B cell (primary cell): ENCODE measurements at regions not wholly inside any gene's neighbourhood (a gene's known extent, or its start where the extent isn't known, plus 50 kb on each side); places are given as distances from the start of the nearest gene placed in this dataset.

ENCODE experiments used
- ATAC-seq: fragments of 200-7000 bp; cut with Tn5 transposase; one replicate; pipeline ENCODE4 v1.10.0; 2021; ENCODE audit warnings: low read depth, mild to moderate bottlenecking, moderate number of reproducible peaks, moderate library complexity
- CTCF ChIA-PET: fragments of 350-600 bp; sonication (Branson Sonifier 250); formaldehyde crosslinking; loops from one replicate; lab custom pipeline; 2021; ENCODE audit warnings: antibody characterized with exemption, inconsistent platforms; lab: Charles Lee
- POLR2A ChIA-PET: fragments of 350-600 bp; sonication (Branson Sonifier 250); formaldehyde crosslinking; loops from one replicate; lab custom pipeline; 2021; ENCODE audit warnings: antibody characterized with exemption; lab: Charles Lee
- DNase-seq: peaks from one replicate; pipeline ENCODE4 v3.0.0; 2013
- H2AFZ ChIP-seq: 2 replicates; pipeline ENCODE4 v1.6.1; 2012; ENCODE audit warnings: mild to moderate bottlenecking, low read depth, low read length; ENCODE audit not compliant: insufficient read depth, poor library complexity, severe bottlenecking
- H3K27ac ChIP-seq, 2 donors: 1 replicate in 1 of 2; 2 replicates in 1 of 2; pipeline ENCODE4 v1.5.1; 2012 to 2013; ENCODE audit warnings: low read length in 2 of 2, mild to moderate bottlenecking in 2 of 2, moderate library complexity in 1 of 2
- H3K27me3 ChIP-seq, 4 experiments: fragments of 200-600 bp in 1 of 4; sonication (generic) in 1 of 4; replicated peaks in 1 of 4; 1 replicate in 2 of 4; 2 replicates in 2 of 4; pipeline versions ENCODE4 v1.6.1 to v1.7.0; 2013 to 2016; ENCODE audit warnings: low read length in 3 of 4, mild to moderate bottlenecking in 2 of 4, mixed read lengths in 1 of 4, moderate library complexity in 1 of 4; ENCODE audit not compliant: insufficient read depth in 4 of 4, control insufficient read depth in 3 of 4; ENCODE audit errors: control extremely low read depth in 1 of 4
- H3K36me3 ChIP-seq, 2 experiments: replicated peaks in 1 of 2; 1 replicate in 1 of 2; 2 replicates in 1 of 2; pipeline versions ENCODE4 v1.6.1 to v1.7.1; 2013; ENCODE audit warnings: low read length in 1 of 2; ENCODE audit not compliant: insufficient read depth in 2 of 2, control insufficient read depth in 1 of 2; ENCODE audit errors: control extremely low read depth in 1 of 2, extremely low read depth in 1 of 2
- H3K4me1 ChIP-seq, 2 donors: fragments of 200-600 bp in 1 of 2; sonication (generic) in 1 of 2; 1 replicate in 1 of 2; 2 replicates in 1 of 2; pipeline versions ENCODE4 v1.5.1 to v1.6.1; 2013 to 2017; ENCODE audit warnings: low read length in 2 of 2; ENCODE audit not compliant: control insufficient read depth in 2 of 2, insufficient read depth in 2 of 2
- H3K4me2 ChIP-seq: replicated peaks from 2 replicates; pipeline ENCODE3; 2012; ENCODE audit warnings: mild to moderate bottlenecking, low read depth, low read length; ENCODE audit not compliant: poor library complexity, severe bottlenecking
- H3K4me3 ChIP-seq, 5 experiments: fragments of 200-600 bp in 1 of 5; sonication (generic) in 1 of 5; 1 replicate in 3 of 5; 2 replicates in 2 of 5; pipeline versions ENCODE4 v1.5.1 to v1.7.0; 2011 to 2016; ENCODE audit warnings: low read length in 4 of 5, mild to moderate bottlenecking in 4 of 5, low read depth in 2 of 5, control low read depth in 1 of 5, moderate library complexity in 1 of 5; ENCODE audit not compliant: insufficient read depth in 1 of 5; ENCODE audit errors: control extremely low read depth in 1 of 5, extremely low read depth in 1 of 5
- H3K79me2 ChIP-seq: fragments of 200-600 bp; sonication (generic); one replicate; pipeline ENCODE4 v1.6.0; 2016; ENCODE audit warnings: low read length; ENCODE audit not compliant: control insufficient read depth, insufficient read depth
- H3K9ac ChIP-seq: fragments of 200-600 bp; sonication (generic); 2 replicates; pipeline ENCODE4 v1.6.1; 2017; ENCODE audit warnings: mild to moderate bottlenecking, low read length, moderate library complexity
- H3K9me3 ChIP-seq, 3 donors: one replicate each; pipeline versions ENCODE4 v1.6.1 to v1.7.1; 2013; ENCODE audit warnings: low read length in 2 of 3; ENCODE audit not compliant: control insufficient read depth in 2 of 3, insufficient read depth in 1 of 3; ENCODE audit errors: control extremely low read depth in 1 of 3
- H4K20me1 ChIP-seq: 2 replicates; pipeline ENCODE4 v1.6.0; 2012; ENCODE audit warnings: mild to moderate bottlenecking, low read length; ENCODE audit not compliant: insufficient read depth, control insufficient read depth, poor library complexity, severe bottlenecking
- H3K27ac Mint-ChIP-seq: one replicate; pipeline ENCODE4 v1.8.0; 2021; ENCODE audit warnings: mixed read lengths
- H3K27me3 Mint-ChIP-seq: one replicate; pipeline ENCODE4 v1.8.0; 2021; ENCODE audit warnings: mixed read lengths
- H3K4me1 Mint-ChIP-seq: one replicate; pipeline ENCODE4 v1.8.0; 2021; ENCODE audit warnings: mixed read lengths
- H3K4me3 Mint-ChIP-seq: one replicate; pipeline ENCODE4 v1.8.0; 2021; ENCODE audit warnings: mixed read lengths
- H3K9me3 Mint-ChIP-seq: one replicate; pipeline ENCODE4 v1.8.0; 2022; ENCODE audit warnings: mixed read lengths; ENCODE audit not compliant: insufficient read depth
- EZH2 ChIP-seq: IDR thresholded peaks from 2 replicates; pipeline ENCODE4 v1.6.1; 2012; ENCODE audit warnings: borderline replicate concordance, low read depth, mild to moderate bottlenecking, moderate library complexity, low read length; ENCODE audit not compliant: insufficient read depth, poor library complexity, severe bottlenecking
- WGBS: methylation state at CpG from one replicate; pipeline ENCODE4 v1.1.5; 2013; ENCODE audit warnings: missing lambda C conversion rate; ENCODE audit not compliant: insufficient coverage; 5-methylcytosine and 5-hydroxymethylcytosine counted together
- intact Hi-C: fragments of 100-400 bp; cut with micrococcal nuclease; formaldehyde crosslinking; loops from one replicate; pipeline ENCODE4 v1.10.0; 2022
- TF ChIP-seq, protein P1 (sequence below): fragments of 200-600 bp; IDR thresholded peaks from one replicate; pipeline ENCODE4 v1.8.0; 2022; ENCODE audit warnings: antibody characterized with exemption, mild to moderate bottlenecking

DNA sequence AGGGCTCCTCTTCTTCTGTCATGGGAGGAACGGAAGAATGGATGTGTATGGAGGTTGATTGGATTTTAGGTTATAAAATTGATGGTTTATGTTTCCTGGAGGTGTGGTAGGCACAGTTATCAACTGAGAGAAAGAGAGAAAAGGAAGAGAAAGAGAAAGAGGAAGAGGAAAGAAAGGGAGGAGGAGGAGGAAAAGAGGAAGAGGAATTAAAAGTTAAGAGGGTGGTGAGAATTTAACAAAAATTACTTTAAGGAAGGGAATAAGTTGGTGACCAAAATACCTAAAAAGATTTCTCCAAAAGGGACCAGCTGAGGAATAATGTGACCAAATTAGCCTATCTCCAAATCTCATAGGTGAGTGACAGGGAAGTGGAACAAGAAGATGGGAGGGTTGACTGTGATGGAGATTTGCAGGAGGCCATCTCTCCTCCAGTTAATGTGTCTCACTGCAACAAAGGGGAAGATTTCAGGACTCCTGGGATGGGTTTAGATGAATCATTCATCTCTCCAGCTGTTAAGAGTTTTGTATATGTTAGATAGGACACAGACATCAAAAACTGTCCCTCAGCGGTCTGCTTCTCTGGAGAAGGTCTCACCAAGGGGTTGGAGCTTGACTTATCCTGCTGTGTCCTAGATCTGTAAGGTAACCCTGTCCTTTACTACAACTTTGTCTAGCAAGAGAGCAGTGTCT lies 76.0 kb upstream of the TMC1 start:
- Mint-ChIP-seq H3K27ac (no peak overlapping the region), H3K9me3 (no peaks in the 10 kb centered on the region), H3K4me1 (peaks cover 31% of the 10 kb centered on the region), H3K4me3 (no peak overlapping the region), H3K27me3 (no peaks in the 10 kb centered on the region)
- Histone ChIP-seq H3K36me3 (no peaks in the 10 kb centered on the region), H3K4me3 (no peak overlapping the region), H3K27ac (no peak overlapping the region), H3K79me2 (no peaks in the 10 kb centered on the region), H4K20me1 (no peaks in the 10 kb centered on the region), H3K27me3 (no peaks in the 10 kb centered on the region), H3K4me2 (peak overlapping the region; percentile 24), H3K9ac (no peak overlapping the region), H3K4me1 (peaks cover 26 to 33% of the 10 kb centered on the region in 2 donors), H3K9me3 (no peaks in the 10 kb centered on the region), H2AFZ (no peak overlapping the region)
- POLR2A ChIA-PET, result no interaction called here
- DNase-seq (no peak), ATAC-seq (no peak)
- TF ChIP-seq EZH2, result no peak
- TF ChIP-seq, protein P1, sequence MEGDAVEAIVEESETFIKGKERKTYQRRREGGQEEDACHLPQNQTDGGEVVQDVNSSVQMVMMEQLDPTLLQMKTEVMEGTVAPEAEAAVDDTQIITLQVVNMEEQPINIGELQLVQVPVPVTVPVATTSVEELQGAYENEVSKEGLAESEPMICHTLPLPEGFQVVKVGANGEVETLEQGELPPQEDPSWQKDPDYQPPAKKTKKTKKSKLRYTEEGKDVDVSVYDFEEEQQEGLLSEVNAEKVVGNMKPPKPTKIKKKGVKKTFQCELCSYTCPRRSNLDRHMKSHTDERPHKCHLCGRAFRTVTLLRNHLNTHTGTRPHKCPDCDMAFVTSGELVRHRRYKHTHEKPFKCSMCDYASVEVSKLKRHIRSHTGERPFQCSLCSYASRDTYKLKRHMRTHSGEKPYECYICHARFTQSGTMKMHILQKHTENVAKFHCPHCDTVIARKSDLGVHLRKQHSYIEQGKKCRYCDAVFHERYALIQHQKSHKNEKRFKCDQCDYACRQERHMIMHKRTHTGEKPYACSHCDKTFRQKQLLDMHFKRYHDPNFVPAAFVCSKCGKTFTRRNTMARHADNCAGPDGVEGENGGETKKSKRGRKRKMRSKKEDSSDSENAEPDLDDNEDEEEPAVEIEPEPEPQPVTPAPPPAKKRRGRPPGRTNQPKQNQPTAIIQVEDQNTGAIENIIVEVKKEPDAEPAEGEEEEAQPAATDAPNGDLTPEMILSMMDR, result no peak
- 86% methylated on average over 1 of the region's 2 CpGs for WGBS
- intact Hi-C loops, result loop anchor here (2.0 kb wide), 2 partner anchors 81 to 151 kb away; partner anchors contain the start of gene ZFAND5
- CTCF ChIA-PET, result interaction anchor here (0.9 to 1.0 kb wide), 2 partner anchors 44 to 165 kb away, joined by 3 read pairs; no protein-coding TSS in a partner anchor

DNA sequence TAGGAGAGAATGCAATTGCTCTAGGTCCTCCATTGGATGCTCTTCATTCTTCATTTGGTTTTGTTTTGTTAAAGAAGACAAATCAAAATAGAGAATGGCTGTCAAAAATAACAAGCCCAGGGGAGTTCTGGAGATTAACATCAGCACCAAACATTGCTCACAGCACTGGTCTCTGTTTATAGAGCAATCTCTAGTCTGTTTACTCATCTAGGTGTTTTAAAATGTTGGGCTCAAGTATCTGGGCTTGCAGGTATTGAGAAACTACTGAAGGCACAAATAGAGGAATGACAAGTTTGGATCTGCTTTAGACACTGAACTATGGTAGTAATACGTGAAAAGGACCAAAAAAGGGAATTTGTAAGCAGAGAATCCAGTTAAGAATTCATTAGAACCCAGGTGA lies 77.0 kb upstream of the TMC1 start:
- peak overlapping the region; percentile 29 for H2AFZ ChIP-seq
- no peaks in the 10 kb centered on the region for H3K9me3 Mint-ChIP-seq
- intact Hi-C loops, result loop anchor here (2.0 to 5.0 kb wide), 3 partner anchors 80 to 150 kb away; partner anchors contain the start of gene ZFAND5
- peak overlapping the region; percentile 2 for H3K27ac Mint-ChIP-seq
- ChIA-PET POLR2A (interaction anchor here (1.0 kb wide), 1 partner anchor 79 kb away, joined by 4 read pairs; the partner anchor contains the start of gene ZFAND5), CTCF (interaction anchor here (1.0 to 1.8 kb wide), 5 partner anchors 83 to 163 kb away, joined by 3 to 11 read pairs (median 4); no protein-coding TSS in a partner anchor)
- H3K27me3 ChIP-seq, result no peaks in the 10 kb centered on the region
- no peaks in the 10 kb centered on the region for H3K27me3 Mint-ChIP-seq
- ATAC-seq (no peak), DNase-seq (no peak)
- H3K4me3 ChIP-seq, result no peak overlapping the region
- H3K36me3 ChIP-seq, result no peaks in the 10 kb centered on the region
- H3K4me3 Mint-ChIP-seq, result no peak overlapping the region
- WGBS, result 50% methylated on average over 1 of the region's 1 CpG
- H3K9me3 ChIP-seq, result no peaks in the 10 kb centered on the region
- no peak for TF ChIP-seq EZH2
- TF ChIP-seq, protein P1, result no peak
- no peaks in the 10 kb centered on the region for H3K79me2 ChIP-seq
- no peaks in the 10 kb centered on the region for H4K20me1 ChIP-seq
- peak overlapping the region in 1 of 2 donors; percentile 5 for H3K27ac ChIP-seq
- H3K4me1 ChIP-seq, result peaks cover 26 to 33% of the 10 kb centered on the region in 2 donors
- peaks cover 31% of the 10 kb centered on the region for H3K4me1 Mint-ChIP-seq
- H3K9ac ChIP-seq, result no peak overlapping the region
- no peak overlapping the region for H3K4me2 ChIP-seq
